Suprapubic skin (tissue), 3 donors: ENCODE measurements at regions not wholly inside any gene's neighbourhood (a gene's known extent, or its start where the extent isn't known, plus 50 kb on each side); places are given as distances from the start of the nearest gene placed in this dataset.

Experiments
- CTCF ChIP-seq, 2 donors: fragments of 200-600 bp in 1 of 2; fragments of 450-650 bp in 1 of 2; sonication (generic) in 1 of 2; IDR thresholded peaks; one replicate each; pipeline ENCODE4 v1.5.1; 2016 to 2019; ENCODE audit warnings: antibody characterized with exemption in 2 of 2, mild to moderate bottlenecking in 1 of 2, moderate library complexity in 1 of 2
- EP300 ChIP-seq: sonication (generic); formaldehyde crosslinking; IDR thresholded peaks from one replicate; pipeline ENCODE4 v1.6.1; 2017; ENCODE audit warnings: antibody characterized with exemption

GRCh38 chr2:235283246-235283645 is 210.6 kb upstream of the AGAP1 start:
- TF ChIP-seq CTCF (IDR thresholded peaks at IDR 0.05) (no peak), EP300 (no peak)
